GM11168 (cell line): ENCODE measurements at regions not wholly inside any gene's neighbourhood (a gene's known extent, or its start where the extent isn't known, plus 50 kb on each side); places are given as distances from the start of the nearest gene placed in this dataset.

Experiments used
- in situ Hi-C: fragments of 300-500 bp; cut with MboI; formaldehyde crosslinking; loops from one replicate; pipeline ENCODE4 v1.12.0; 2022; ENCODE audit warnings: low sequenced_read_pairs; ENCODE audit not compliant: unreplicated experiment

DNA sequence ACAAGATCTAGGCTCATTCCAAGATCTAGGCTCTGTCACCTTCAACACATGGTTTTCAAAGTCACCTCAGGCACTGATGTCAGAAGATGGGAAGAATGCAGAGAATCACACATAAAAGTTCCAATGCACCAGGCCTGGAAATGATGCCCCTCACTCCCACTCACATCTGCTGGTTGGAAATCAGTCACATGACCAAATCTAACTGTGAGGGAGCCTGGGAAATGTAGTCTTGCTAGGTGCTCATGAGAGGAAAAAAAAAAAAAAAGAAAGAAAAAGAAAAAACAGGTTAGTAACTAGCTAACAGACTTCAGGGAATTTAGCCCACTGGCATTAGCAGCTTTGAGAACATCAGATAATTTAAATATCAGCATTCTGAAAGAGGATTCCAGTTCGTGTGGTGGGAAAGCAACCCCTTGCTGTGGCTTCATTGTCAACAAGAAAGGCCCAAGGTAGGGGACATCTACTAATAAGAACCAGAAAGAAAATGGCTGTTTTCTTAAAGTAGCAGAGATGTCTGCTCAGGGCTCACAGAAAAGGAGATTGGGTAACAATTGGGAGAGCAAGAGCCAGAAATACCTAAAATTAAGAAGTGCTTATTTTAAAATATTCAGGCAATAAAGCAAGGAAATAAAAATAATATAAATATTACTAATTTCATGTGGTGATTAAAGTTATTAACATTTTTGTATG lies 614.3 kb downstream of the ACTL7B start:
- in situ Hi-C loops, result no loop called here

DNA sequence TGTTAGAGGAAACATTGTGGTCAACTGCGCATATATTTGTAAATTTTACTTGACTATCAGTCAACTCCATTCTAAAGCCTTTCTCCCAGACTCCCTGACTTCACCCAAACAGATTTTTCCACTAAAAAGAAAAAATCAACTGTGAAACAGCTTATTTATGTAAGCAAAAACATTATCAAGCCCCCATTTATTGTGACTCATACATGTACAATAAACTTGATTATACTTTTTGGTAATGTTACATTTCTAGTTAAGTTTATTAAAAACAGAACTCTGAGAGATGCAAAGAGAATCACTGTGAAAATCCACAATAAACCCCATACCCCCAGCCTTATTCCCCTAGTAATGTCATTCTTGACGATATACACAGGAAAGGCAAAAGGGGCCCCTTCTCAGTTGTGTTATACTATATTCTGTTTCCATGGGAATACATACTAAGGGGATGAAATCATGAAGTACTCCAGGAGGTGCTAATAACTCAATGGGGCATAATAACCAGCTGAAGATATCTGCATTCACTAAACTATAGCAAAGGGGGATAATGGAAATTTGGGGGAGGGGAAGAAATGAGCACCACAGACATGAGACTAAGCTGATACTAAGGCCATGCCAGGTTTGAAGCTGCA lies 616.0 kb downstream of the ACTL7B start:
- in situ Hi-C loops, result no loop called here

DNA sequence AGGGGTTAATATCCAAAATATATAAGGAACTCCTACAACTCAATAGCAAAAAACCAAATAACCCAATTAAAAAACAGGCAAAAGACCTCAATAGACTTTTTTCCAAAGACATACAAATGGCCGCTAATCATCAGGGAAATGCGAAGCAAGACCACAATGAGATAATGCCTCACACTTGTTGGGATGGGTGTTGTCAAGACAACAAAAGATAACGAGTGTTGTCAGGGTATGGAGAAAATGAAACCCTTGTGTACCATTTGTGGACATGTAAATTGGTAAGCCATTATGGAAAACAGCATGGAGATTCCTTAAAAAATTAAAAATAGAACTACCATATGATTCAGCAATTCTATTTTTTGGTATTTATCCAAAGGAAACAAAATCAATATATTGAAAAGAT lies 620.2 kb downstream of the ACTL7B start:
- in situ Hi-C loops, result no loop called here

DNA sequence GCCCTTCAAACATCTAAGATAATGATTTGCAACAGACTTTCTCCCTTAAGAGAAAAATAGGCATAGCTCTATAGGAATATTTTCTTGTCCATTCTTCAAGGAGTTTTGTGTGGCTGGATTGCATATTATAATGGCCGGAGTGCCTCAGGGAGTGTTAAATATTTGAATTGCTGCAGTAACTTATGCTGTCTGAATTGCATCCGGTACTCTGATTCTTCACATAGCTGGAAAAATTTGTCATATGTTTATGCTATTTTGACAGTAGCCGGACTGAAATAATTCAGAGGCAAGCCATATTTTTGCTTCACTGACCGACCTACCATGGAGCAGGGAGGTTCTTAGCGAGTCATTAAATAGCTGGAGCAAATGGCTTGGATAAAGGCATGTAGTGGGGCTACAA lies 621.0 kb downstream of the ACTL7B start:
- in situ Hi-C loops, result no loop called here

DNA sequence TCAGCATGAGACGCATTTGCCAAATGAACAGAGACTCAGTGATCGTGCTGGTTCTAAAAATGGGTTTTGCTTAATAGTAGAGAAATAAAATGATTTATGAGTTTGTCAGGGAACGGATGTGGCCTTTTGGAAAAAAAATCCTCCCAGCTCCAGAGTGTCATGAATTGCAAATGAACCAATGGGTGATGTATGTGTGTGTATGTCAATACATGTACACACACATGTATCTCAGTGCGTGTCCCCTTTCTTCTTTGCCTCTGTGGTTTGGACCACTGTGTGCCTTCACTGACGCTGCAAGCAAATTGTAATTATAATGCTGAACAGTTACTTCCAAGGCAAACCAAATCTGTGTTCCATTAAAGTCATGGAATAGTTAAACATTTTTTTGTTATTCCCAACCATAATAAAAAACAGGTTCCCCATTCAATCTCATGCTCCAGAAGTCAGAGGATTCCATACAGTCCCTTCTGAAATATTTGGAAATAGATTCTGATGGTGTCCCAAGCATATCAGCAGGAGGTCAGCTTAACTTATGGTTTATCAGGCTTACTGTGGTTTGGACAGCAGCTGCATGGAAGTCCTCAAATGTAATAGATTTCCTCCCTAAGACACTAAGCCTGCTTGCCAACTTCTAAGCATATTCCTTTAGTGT lies 630.5 kb downstream of the ACTL7B start:
- in situ Hi-C loops, result no loop called here

DNA sequence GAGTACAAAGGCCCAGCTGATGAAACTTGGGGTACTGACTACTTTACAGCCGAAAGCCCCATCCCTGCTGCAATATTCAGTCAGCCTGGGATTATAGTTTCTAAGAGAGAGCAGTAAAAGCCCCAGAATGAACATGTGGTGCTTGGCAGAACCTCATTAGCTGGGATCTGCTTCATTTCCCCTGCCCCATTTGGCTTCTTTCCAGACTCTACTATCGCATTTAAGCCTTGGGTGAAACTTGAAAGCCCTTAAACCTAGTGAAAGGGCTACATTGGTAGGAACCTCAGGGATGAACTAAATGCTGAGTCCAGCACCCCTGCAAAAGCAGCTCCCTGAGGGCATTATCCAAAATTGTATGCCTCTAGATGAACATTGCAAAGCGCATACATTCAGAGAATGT lies 631.1 kb downstream of the ACTL7B start:
- in situ Hi-C loops, result no loop called here

DNA sequence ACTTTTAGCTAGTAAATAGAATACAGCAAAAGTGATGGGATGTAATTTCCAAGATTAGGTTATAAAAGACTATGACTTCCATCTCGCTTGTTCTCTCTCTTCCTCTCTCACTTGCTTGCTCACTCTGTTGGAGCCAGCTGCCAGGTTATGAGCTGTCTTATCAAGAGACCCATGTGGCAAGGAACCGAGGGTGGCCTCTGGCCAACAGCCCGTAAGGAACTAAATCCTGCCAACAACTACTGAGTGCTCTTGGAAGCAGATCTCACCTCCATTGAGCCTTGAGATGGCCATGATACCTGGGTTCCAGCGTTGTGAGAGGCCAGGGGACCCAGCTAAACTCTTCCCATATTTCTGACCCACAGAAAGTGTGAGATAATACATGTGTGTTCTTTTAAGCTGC lies 636.1 kb downstream of the ACTL7B start:
- in situ Hi-C loops, result no loop called here

DNA sequence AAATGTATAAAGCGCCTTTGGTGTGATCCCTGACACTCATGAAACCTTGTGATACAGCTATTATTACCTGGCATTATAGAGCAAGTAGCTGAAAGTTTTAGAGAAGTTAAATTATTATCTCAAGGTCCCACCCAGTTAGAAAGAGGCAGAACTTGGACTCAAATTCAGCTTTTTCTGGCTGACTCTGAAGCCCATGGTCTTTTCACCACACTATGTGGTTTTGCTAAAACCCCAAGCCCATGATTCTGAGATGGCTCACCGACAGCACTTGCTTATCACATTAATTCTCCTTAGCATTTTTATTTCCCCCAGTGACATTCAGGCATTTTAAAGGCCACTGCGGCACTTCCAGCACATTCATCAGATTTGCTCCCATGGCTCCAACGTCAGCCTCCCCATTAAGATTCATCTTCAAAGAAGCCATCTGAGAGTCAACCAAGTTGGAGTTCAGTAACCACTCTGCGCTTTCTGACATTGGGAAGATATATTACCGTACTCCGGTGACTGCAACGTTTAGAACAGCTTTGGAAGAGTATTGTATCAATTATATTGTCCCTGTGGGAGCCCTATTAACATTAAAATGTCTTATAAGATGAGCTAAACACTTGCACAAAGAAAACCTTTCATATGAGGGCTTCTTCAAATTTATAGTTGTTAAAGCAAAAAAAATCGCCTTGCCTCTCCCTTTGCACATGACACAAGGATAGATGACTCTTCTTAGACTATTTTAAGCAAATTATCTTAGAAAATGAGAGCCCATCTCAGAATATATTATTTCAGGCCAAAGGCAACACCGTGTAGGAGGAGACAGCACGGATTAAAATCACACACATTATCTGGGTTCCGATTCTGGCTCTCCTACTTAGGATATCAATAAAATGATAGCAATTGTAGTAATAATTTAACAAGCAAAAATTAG lies 638.1 kb downstream of the ACTL7B start:
- in situ Hi-C loops, result no loop called here

DNA sequence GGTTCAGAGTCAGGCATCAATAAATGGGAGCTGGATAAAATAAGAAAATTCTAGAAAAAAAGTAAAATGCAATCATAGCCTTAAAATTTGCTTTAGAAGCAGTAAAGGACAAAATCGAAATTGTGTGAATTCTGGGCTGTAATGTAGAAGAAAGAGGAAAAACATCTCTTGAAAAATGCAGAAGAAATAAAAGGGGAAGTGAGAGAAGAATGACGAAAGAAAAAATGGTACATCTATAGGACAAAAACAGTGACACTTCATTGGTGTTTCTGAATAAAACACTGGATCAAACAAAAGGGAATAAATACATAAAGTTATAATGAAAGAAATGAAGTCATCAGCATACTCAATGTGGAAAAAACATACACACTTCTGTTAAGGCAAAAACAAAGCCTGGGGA lies 642.3 kb downstream of the ACTL7B start:
- in situ Hi-C loops, result no loop called here

DNA sequence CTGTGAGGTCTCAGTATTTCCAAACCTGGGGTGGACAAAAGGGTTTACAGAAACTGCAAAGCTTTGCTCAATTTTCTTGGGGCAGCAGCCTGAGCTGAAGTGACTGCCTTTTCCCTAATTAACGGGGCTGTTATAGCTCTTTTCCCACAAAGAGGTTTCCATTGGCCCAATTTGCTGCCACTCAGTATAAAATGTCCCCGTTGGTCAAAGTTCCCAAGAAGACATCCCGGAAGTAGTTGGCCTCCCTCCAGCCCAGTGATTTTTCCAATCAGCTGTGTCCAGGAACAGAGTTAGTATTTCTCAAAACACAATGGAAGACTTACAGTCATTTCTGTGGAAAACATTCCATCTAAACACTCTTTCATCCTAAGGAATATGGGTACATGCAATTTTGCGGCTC lies 643.6 kb downstream of the ACTL7B start:
- in situ Hi-C loops, result no loop called here

DNA sequence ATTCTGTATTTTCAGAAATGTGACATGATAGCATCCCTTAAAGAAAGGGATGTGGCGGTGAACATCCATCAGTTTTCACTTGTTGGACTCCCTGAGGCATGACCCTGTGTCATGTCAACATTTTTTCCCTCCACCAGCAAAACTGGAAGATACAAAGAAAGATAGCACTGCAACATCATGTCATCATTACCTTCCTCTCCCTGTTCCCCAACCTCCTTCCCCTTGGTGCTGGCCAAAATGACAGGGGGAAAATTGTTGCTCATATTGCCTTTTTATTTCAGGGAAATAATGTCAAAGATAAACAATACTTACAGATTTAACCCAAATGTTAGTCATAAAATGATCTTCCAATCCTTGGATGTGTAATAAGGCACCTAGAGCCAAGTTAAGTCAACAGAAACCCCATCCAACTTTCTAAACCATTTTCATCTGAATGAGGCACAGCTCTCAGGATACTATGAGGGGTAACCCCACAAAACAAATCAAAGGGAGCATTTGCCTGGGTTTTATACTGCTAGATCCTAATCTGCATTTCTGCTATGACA lies 644.3 kb downstream of the ACTL7B start:
- in situ Hi-C loops, result no loop called here

DNA sequence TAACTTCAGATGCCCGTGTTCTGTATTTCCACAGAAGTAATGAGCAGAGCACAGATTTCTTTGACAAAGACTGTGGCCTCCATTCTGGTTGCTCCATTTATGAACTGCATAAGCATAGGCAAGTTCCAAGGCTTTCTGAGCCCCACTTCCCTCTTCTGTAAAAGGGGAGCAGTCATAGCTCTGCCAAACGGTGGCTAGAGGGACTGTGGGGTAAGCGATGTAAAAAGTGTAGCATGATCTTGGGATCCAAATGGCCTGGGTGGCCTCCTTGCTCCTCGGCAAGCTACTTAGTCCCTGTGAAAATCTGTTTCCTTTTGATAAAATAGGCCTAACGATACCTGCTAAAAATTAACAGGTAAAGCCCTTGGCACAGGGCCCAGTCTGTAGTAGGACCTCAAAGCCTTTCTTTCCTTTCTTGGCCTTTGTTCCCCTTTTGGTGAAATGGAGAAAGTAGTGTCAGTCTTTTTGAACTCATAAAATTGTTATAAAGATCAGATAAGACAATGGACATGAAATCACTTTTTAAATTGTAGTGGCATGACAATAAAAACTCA lies 646.6 kb downstream of the ACTL7B start:
- in situ Hi-C loops, result no loop called here

DNA sequence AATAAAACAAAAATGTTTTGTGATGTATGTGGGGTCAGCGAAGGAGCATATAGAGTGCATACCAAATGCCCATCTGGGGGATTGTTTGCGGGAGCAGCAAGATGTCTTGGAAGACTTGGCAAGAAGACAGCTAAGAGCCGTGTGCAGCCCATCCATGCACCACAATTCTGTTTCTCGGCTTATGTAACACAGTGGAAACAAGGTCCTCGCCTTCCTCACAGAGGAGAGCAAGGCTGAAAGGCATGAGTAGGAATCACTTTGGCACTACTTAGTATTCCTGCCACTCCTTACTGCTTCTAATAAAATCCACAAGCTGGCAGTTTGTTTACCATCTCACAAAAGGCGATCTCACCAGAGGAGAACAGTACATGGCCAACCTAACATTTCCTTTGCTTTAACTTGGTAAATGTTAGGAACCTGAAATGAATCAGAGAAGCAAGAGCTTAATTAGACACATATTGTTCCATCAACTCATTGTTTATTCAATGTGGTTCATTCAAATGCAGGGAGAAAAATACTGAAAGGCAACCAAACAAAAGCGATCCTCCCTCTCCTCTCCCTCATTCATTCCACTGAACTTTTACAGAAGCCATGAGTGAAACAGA lies 648.1 kb downstream of the ACTL7B start:
- in situ Hi-C loops, result no loop called here

DNA sequence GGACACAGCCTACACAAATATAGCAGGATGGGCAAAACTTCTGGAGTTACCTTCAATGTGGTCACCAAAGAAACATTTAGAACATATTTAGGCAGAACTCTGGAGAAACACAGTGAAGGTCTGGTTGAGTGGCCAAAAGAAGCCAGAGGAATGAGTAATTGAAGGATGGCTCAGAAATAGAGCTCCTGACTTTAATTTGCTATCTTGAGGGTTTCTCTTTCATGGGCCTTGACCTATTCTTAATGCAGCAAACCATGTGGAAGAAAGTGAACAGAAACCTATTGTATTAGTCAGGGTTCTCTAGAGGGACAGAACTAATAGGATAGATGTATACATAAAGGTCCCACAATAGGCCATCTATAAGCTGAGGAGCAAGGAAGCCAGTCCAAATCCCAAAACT lies 650.5 kb downstream of the ACTL7B start:
- in situ Hi-C loops, result no loop called here

DNA sequence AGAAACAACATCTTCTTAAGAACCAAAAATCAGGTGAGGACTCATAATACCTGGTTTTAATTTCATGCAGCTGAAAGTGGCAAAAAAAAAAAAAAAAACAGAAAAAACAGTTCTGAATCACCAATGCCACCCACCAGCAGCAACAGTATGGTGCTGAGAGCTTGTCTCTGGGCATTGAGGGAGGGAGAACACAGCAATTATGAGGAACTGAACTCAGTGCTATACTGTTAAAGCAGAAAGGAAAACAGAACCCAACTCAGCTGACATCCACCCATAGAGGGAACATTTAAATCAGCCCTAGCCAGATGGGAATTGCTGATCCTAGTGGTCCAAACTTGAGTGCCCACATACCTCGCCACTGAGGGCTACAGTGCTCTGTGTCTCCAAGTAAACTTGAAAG lies 657.9 kb downstream of the ACTL7B start:
- in situ Hi-C loops, result no loop called here

DNA sequence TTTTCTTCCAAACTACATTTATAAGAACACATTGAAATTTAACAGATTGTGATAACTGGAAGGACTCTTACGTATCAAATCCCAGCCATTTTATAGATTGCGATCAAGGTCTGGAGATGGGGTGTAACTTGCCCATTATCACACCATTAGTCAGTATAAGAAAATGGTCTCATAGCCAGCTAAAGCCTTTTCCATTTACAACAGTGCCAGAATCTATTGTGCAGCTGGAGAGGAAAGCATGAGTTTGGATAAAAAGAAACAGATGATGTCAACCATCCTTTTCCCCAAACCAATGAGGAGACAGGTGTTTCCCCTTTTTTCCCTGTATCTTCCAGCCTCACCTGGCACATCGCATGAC lies 658.8 kb downstream of the ACTL7B start:
- in situ Hi-C loops, result no loop called here

DNA sequence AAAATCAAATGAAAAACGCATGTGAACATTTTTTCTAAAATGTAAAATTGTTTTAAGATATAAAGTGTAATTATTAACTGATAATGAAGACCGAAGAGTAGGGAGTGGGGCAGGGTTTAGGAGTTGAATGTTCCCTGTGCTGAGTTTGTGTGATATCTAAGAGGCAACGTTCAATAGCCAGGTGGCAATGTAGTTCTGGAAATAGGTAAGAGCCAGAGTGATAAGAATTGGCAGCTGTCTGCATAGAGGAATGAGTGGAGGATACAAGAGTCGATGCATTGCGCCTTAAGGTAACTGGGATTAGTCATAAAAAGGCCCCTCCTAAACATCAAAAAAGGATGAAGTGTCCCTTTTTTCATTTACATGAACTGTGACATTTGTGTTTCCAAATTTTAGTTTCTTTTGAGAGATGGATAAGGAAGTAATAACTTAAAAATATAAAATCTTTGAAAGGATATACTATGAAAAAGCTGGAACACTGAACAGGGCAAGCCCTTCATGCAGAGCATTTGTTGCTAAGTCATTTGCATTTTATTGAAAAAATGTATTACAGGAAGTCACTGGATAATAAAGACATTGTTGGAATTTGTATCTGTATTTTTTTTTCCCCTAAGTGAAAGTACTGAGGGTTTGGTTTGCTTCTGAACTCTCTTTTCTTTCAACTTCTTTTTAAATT lies 659.3 kb downstream of the ACTL7B start:
- in situ Hi-C loops, result no loop called here

DNA sequence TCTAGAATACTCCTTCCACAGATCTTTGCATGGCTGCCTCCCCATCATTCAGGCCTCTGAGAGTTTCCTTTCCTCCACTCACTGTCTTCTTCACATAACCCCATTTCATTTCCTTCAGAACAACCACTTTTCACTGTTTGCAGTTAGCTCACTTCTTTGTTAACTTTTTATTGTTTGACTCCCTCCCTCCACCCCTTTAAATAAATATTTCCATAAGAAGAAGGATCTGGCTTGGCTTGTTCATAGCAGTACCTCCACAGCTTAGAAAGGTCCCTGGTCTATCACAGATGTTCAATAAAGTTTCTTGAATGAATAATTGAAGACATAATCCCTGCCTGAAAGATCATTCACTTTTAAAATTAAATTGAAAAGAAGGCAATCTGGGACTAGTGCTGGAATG lies 661.6 kb downstream of the ACTL7B start:
- in situ Hi-C loops, result no loop called here

DNA sequence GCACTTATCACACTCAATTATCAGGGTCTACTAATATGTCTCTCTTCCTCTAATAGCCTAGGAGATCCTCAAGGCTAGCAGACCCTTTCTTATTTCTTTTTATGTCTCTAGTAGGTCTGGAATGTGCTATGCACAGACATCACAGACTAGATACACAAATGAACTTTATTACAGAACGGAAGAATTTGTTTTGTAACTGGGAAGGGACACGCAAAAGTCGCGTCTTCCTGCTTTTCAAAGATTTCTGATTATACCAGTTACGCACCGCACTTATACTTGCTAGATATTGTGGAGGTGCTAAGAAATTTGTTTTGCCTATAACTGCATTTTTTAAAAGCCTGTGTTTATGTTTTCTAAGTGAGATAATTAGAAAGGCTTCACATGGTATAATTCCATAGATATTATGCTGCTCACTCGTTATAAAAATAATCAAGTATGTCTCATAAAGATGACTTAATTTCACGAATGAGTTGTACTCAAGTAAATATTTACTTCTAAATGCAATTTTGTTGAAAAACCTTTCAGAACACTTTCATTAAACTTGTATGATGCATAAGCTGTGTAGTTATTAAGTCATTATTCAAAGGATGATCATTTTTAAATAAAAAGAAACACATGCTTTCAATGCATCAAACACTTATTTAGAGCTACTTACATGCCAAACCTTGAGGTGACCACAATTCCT lies 662.6 kb downstream of the ACTL7B start:
- in situ Hi-C loops, result no loop called here
